HUES6 (cell line): ENCODE measurements at regions not wholly inside any gene's neighbourhood (a gene's known extent, or its start where the extent isn't known, plus 50 kb on each side); places are given as distances from the start of the nearest gene placed in this dataset.

Experiments used
- H3K27ac ChIP-seq: 2 replicates; pipeline ENCODE4 v1.7.0; 2013; ENCODE audit warnings: low read depth, mild to moderate bottlenecking, low read length, inconsistent platforms
- H3K27me3 ChIP-seq: 2 replicates; pipeline ENCODE4 v1.6.1; 2013; ENCODE audit warnings: low read length; ENCODE audit not compliant: control insufficient read depth, insufficient read depth
- H3K36me3 ChIP-seq: 2 replicates; pipeline ENCODE4 v1.6.1; 2013; ENCODE audit warnings: low read length; ENCODE audit not compliant: control insufficient read depth, insufficient read depth
- H3K4me1 ChIP-seq: 2 replicates; pipeline ENCODE4 v1.6.1; 2013; ENCODE audit warnings: low read length; ENCODE audit not compliant: control insufficient read depth, insufficient read depth
- H3K4me3 ChIP-seq: 2 replicates; pipeline ENCODE4 v1.5.1; 2013; ENCODE audit warnings: low read depth, low read length
- H3K9ac ChIP-seq: one replicate; pipeline ENCODE4 v1.6.1; 2013; ENCODE audit warnings: mild to moderate bottlenecking, low read length
- H3K9me3 ChIP-seq: 2 replicates; pipeline ENCODE4 v1.6.1; 2013; ENCODE audit warnings: low read depth, low read length; ENCODE audit not compliant: control insufficient read depth, insufficient read depth

GRCh38 chr3:176950743-176951142 is 246.5 kb downstream of the TBL1XR1 start:
- no peak overlapping the region for H3K27ac ChIP-seq
- H3K36me3 ChIP-seq: no peaks in the 10 kb centered on the region
- no peak overlapping the region for H3K4me3 ChIP-seq
- no peak overlapping the region for H3K9ac ChIP-seq
- no peaks in the 10 kb centered on the region for H3K9me3 ChIP-seq
- peaks cover 8% of the 10 kb centered on the region; the same call in 1 of the 2 replicates for H3K4me1 ChIP-seq
- no peaks in the 10 kb centered on the region for H3K27me3 ChIP-seq

GRCh38 chr3:176948151-176948550 is 249.1 kb downstream of the TBL1XR1 start:
- Histone ChIP-seq H3K9ac (no peak overlapping the region), H3K4me1 (peaks cover 8% of the 10 kb centered on the region; the same call in 1 of the 2 replicates), H3K27me3 (no peaks in the 10 kb centered on the region)

GRCh38 chr3:176946202-176946601 is 251.1 kb downstream of the TBL1XR1 start:
- Histone ChIP-seq H3K4me1 (peaks cover 4% of the 10 kb centered on the region; the same call in 1 of the 2 replicates), H3K4me3 (no peak overlapping the region), H3K9ac (no peak overlapping the region), H3K27me3 (no peaks in the 10 kb centered on the region), H3K9me3 (no peaks in the 10 kb centered on the region), H3K36me3 (no peaks in the 10 kb centered on the region), H3K27ac (no peak overlapping the region)

More at GRCh38 chr3:176948151-176948550, 249.1 kb downstream of the TBL1XR1 start:
- Histone ChIP-seq H3K9me3 (no peaks in the 10 kb centered on the region), H3K27ac (no peak overlapping the region), H3K4me3 (no peak overlapping the region), H3K36me3 (no peaks in the 10 kb centered on the region)

GRCh38 chr3:176942305-176942704 is 255.0 kb downstream of the TBL1XR1 start:
- no peak overlapping the region for H3K27ac ChIP-seq
- H3K4me1 ChIP-seq: no peaks in the 10 kb centered on the region

GRCh38 chr3:176941689-176942088 is 255.6 kb downstream of the TBL1XR1 start:
- Histone ChIP-seq H3K36me3 (no peaks in the 10 kb centered on the region), H3K4me3 (no peak overlapping the region), H3K9me3 (no peaks in the 10 kb centered on the region), H3K27ac (no peak overlapping the region), H3K27me3 (no peaks in the 10 kb centered on the region), H3K9ac (no peak overlapping the region), H3K4me1 (no peaks in the 10 kb centered on the region)

More at GRCh38 chr3:176942305-176942704, 255.0 kb downstream of the TBL1XR1 start:
- Histone ChIP-seq H3K36me3 (no peaks in the 10 kb centered on the region), H3K9me3 (no peaks in the 10 kb centered on the region), H3K4me3 (no peak overlapping the region), H3K9ac (no peak overlapping the region), H3K27me3 (no peaks in the 10 kb centered on the region)

- Histone ChIP-seq H3K36me3 (no peaks in the 10 kb centered on the region), H3K27me3 (no peaks in the 10 kb centered on the region), H3K27ac (no peak overlapping the region), H3K9ac (no peak overlapping the region), H3K9me3 (peaks cover 4% of the 10 kb centered on the region; the same call in 1 of the 2 replicates), H3K4me1 (no peaks in the 10 kb centered on the region), H3K4me3 (no peak overlapping the region)
Measured at GRCh38 chr3:176939022-176939817, 258.1 kb downstream of the TBL1XR1 start.

GRCh38 chr3:176937994-176938393 is 259.3 kb downstream of the TBL1XR1 start:
- H3K4me1 ChIP-seq: no peaks in the 10 kb centered on the region
- no peak overlapping the region for H3K27ac ChIP-seq
- peaks cover 6% of the 10 kb centered on the region; the same call in 1 of the 2 replicates for H3K9me3 ChIP-seq
- H3K9ac ChIP-seq: no peak overlapping the region
- H3K27me3 ChIP-seq: no peaks in the 10 kb centered on the region
- H3K4me3 ChIP-seq: no peak overlapping the region
- H3K36me3 ChIP-seq: no peaks in the 10 kb centered on the region

GRCh38 chr3:176937541-176937940 is 259.7 kb downstream of the TBL1XR1 start:
- no peak overlapping the region for H3K9ac ChIP-seq
- H3K4me3 ChIP-seq: no peak overlapping the region
- peaks cover 6% of the 10 kb centered on the region; the same call in 1 of the 2 replicates for H3K9me3 ChIP-seq
- H3K27me3 ChIP-seq: no peaks in the 10 kb centered on the region
- no peaks in the 10 kb centered on the region for H3K4me1 ChIP-seq
- no peak overlapping the region for H3K27ac ChIP-seq
- no peaks in the 10 kb centered on the region for H3K36me3 ChIP-seq

- Histone ChIP-seq H3K4me1 (no peaks in the 10 kb centered on the region), H3K4me3 (no peak overlapping the region), H3K9me3 (peaks cover 6% of the 10 kb centered on the region; the same call in 1 of the 2 replicates), H3K27ac (no peak overlapping the region), H3K9ac (no peak overlapping the region), H3K27me3 (no peaks in the 10 kb centered on the region), H3K36me3 (no peaks in the 10 kb centered on the region)
Measured at GRCh38 chr3:176935194-176935888, 261.9 kb downstream of the TBL1XR1 start.

GRCh38 chr3:176934698-176935097 is 262.6 kb downstream of the TBL1XR1 start:
- Histone ChIP-seq H3K9me3 (peaks cover 6% of the 10 kb centered on the region; the same call in 1 of the 2 replicates), H3K4me1 (no peaks in the 10 kb centered on the region), H3K27ac (no peak overlapping the region), H3K27me3 (no peaks in the 10 kb centered on the region), H3K36me3 (no peaks in the 10 kb centered on the region), H3K9ac (no peak overlapping the region), H3K4me3 (no peak overlapping the region)

GRCh38 chr3:176933704-176934103 is 263.6 kb downstream of the TBL1XR1 start:
- Histone ChIP-seq H3K9me3 (peaks cover 6% of the 10 kb centered on the region; the same call in 1 of the 2 replicates), H3K9ac (no peak overlapping the region), H3K4me1 (no peaks in the 10 kb centered on the region), H3K36me3 (no peaks in the 10 kb centered on the region), H3K4me3 (no peak overlapping the region), H3K27ac (no peak overlapping the region), H3K27me3 (no peaks in the 10 kb centered on the region)
